HL-60 (cell line): ENCODE measurements at regions not wholly inside any gene's neighbourhood (a gene's known extent, or its start where the extent isn't known, plus 50 kb on each side); places are given as distances from the start of the nearest gene placed in this dataset.

ENCODE experiments used
- DNase-seq, 2 experiments: peaks; one replicate each; pipeline ENCODE4 v3.0.0-alpha.2; 2010 to 2020; ENCODE audit warnings: low read depth in 1 of 2, low spot score in 1 of 2
- H3K27ac ChIP-seq: fragments of 250-450 bp; sonication (Bioruptor Pico); replicated peaks from 2 replicates; pipeline ENCODE4 v1.5.1; 2020; ENCODE audit warnings: mild to moderate bottlenecking, moderate library complexity
- H3K27me3 ChIP-seq: fragments of 250-450 bp; sonication (Bioruptor Pico); 2 replicates; pipeline ENCODE4 v1.5.1; 2021; ENCODE audit warnings: mild to moderate bottlenecking, moderate library complexity; ENCODE audit not compliant: insufficient read depth, poor library complexity, severe bottlenecking
- H3K4me3 ChIP-seq: replicated peaks from 2 replicates; pipeline ENCODE4 v1.5.1; 2011; ENCODE audit warnings: mild to moderate bottlenecking, control low read depth, low read length; ENCODE audit not compliant: insufficient read depth
- GABPA ChIP-seq: IDR thresholded peaks from 2 replicates; pipeline ENCODE4 v1.6.1; 2012; ENCODE audit warnings: low read depth
- POLR2AphosphoS5 ChIP-seq: IDR thresholded peaks from 2 replicates; pipeline ENCODE4 v1.6.1; 2012; ENCODE audit warnings: low read depth
- SPI1 ChIP-seq: IDR thresholded peaks from 2 replicates; pipeline ENCODE4 v1.6.1; 2012; ENCODE audit warnings: low read depth, mild to moderate bottlenecking, borderline replicate concordance
- TF ChIP-seq, protein P1 (sequence below): IDR thresholded peaks from 2 replicates; pipeline ENCODE4 v1.6.1; 2012; ENCODE audit warnings: low read depth; ENCODE audit not compliant: insufficient replicate concordance
- TF ChIP-seq, protein P2 (sequence below): IDR thresholded peaks from one replicate; pipeline ENCODE4 v1.5.1; 2011; ENCODE audit warnings: low read length, control low read depth, inconsistent platforms; ENCODE audit not compliant: insufficient read depth

DNA sequence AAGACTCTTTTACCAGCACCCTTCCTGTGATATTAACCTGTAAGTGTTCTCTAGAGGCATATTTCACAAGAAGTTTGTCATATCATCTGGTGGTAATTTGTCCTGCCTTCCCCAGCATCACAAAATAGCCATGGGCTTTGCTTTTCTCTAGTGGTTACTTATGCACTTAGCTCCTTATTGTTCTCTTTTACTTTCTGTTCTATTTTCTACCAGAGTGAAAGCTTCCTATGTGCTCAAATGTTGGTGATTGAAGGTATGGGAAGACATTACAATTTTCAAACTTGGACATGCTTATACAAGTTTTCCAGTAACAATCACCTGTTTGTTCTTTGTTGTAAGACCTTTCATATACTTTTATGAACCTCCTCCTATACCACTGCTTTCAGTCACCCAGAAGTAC, 87.0 kb upstream of the KCNH7 start:
- no peak overlapping the region for H3K27ac ChIP-seq
- no peak overlapping the region for H3K4me3 ChIP-seq
- no peaks in the 10 kb centered on the region for H3K27me3 ChIP-seq
- TF ChIP-seq POLR2AphosphoS5: no peak
- TF ChIP-seq, protein P1, sequence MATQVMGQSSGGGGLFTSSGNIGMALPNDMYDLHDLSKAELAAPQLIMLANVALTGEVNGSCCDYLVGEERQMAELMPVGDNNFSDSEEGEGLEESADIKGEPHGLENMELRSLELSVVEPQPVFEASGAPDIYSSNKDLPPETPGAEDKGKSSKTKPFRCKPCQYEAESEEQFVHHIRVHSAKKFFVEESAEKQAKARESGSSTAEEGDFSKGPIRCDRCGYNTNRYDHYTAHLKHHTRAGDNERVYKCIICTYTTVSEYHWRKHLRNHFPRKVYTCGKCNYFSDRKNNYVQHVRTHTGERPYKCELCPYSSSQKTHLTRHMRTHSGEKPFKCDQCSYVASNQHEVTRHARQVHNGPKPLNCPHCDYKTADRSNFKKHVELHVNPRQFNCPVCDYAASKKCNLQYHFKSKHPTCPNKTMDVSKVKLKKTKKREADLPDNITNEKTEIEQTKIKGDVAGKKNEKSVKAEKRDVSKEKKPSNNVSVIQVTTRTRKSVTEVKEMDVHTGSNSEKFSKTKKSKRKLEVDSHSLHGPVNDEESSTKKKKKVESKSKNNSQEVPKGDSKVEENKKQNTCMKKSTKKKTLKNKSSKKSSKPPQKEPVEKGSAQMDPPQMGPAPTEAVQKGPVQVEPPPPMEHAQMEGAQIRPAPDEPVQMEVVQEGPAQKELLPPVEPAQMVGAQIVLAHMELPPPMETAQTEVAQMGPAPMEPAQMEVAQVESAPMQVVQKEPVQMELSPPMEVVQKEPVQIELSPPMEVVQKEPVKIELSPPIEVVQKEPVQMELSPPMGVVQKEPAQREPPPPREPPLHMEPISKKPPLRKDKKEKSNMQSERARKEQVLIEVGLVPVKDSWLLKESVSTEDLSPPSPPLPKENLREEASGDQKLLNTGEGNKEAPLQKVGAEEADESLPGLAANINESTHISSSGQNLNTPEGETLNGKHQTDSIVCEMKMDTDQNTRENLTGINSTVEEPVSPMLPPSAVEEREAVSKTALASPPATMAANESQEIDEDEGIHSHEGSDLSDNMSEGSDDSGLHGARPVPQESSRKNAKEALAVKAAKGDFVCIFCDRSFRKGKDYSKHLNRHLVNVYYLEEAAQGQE: no peak
- no peak for DNase-seq

DNA sequence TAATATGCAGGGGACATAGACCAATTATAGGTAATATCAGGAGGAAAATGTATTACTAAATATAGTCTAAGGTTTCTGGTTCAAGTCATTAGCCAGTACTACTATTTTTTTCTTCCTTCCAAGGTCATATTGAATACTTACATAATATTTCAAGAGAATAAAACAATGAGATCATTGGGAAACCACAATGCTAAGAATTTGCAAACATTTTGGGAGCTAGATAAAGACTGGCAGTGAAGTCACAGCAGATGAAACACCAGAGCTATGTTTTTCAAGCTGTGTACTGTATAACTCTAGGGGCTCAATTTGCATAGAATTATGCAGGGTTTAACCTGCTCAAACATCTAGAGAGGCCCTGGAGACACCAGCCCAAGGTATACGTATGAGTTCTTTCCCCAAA, 80.5 kb upstream of the KCNH7 start:
- no peak for DNase-seq
- TF ChIP-seq POLR2AphosphoS5 (no peak), SPI1 (no peak), GABPA (no peak)
- TF ChIP-seq, protein P1: no peak
- TF ChIP-seq, protein P2, sequence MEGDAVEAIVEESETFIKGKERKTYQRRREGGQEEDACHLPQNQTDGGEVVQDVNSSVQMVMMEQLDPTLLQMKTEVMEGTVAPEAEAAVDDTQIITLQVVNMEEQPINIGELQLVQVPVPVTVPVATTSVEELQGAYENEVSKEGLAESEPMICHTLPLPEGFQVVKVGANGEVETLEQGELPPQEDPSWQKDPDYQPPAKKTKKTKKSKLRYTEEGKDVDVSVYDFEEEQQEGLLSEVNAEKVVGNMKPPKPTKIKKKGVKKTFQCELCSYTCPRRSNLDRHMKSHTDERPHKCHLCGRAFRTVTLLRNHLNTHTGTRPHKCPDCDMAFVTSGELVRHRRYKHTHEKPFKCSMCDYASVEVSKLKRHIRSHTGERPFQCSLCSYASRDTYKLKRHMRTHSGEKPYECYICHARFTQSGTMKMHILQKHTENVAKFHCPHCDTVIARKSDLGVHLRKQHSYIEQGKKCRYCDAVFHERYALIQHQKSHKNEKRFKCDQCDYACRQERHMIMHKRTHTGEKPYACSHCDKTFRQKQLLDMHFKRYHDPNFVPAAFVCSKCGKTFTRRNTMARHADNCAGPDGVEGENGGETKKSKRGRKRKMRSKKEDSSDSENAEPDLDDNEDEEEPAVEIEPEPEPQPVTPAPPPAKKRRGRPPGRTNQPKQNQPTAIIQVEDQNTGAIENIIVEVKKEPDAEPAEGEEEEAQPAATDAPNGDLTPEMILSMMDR: no peak
- no peak overlapping the region for H3K4me3 ChIP-seq
- no peaks in the 10 kb centered on the region for H3K27me3 ChIP-seq
- no peak overlapping the region for H3K27ac ChIP-seq

DNA sequence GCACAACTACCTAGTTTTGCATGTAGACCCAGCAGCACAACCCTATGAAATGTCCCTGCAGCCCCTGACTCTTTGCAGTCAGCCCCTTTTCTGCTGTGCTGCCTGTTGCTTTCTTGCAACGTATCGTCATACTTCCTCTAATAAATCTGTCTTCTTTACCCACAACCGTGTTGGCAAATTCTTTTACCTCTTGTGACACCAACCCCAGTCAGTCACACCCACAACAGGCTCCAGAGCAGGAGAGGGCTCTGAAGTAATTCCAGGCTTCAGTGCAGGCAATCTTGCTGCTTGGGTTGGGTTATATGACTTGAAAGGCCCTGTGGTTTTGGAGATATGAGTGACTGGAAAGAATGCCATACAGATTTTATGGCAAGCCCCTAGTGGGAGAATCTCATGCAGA, 79.1 kb upstream of the KCNH7 start:
- DNase-seq: peak; percentile 74 to 94
- Histone ChIP-seq H3K27ac (peak overlapping the region; percentile 28), H3K4me3 (no peak overlapping the region), H3K27me3 (no peaks in the 10 kb centered on the region)
- TF ChIP-seq, protein P1: no peak
- no peak for TF ChIP-seq SPI1
- TF ChIP-seq POLR2AphosphoS5: peak; percentile 39; the same call in 1 of the 2 replicates
- TF ChIP-seq, protein P2: no peak
